Fibroblast of lung (primary cell): ENCODE measurements at regions not wholly inside any gene's neighbourhood (a gene's known extent, or its start where the extent isn't known, plus 50 kb on each side); places are given as distances from the start of the nearest gene placed in this dataset.

Source experiments
- CTCF ChIP-seq, 2 donors: IDR thresholded peaks in 1 of 2; conservative IDR thresholded peaks in 1 of 2; 1 replicate in 1 of 2; 2 replicates in 1 of 2; pipeline ENCODE4 v1.5.1; 2011 to 2012; ENCODE audit warnings: low read length in 2 of 2, control low read depth in 1 of 2, inconsistent platforms in 1 of 2, low read depth in 1 of 2, mild to moderate bottlenecking in 1 of 2
- EZH2 ChIP-seq: IDR thresholded peaks from 2 replicates; pipeline ENCODE4 v1.5.1; 2012; ENCODE audit warnings: low read length, control low read depth, mild to moderate bottlenecking; ENCODE audit errors: missing control alignments

GRCh38 chr2:65916785-65917295 lies 484.4 kb upstream of the SPRED2 start:
- TF ChIP-seq CTCF (conservative IDR thresholded peaks at IDR 0.05 in 1 of 2, IDR thresholded peaks at IDR 0.05 in 1 of 2; ENCODE audit: low read depth in 1 of 2, low read length in 2 of 2): no peak
- TF ChIP-seq EZH2: no peak
